GM23248 (cell line): ENCODE measurements at regions not wholly inside any gene's neighbourhood (a gene's known extent, or its start where the extent isn't known, plus 50 kb on each side); places are given as distances from the start of the nearest gene placed in this dataset.

Experiments
- DNase-seq: peaks from one replicate; pipeline ENCODE4 v3.0.0-alpha.2; 2015
- H2AFZ ChIP-seq: fragments of 200-600 bp; sonication (generic); 2 replicates; pipeline ENCODE4 v1.6.1; 2016; ENCODE audit warnings: antibody characterized with exemption
- H3F3A ChIP-seq: fragments of 200-600 bp; sonication (generic); 2 replicates; pipeline ENCODE4 v1.6.1; 2016; ENCODE audit warnings: mild to moderate bottlenecking, antibody characterized with exemption, mixed run types; ENCODE audit not compliant: insufficient read depth
- H3K27ac ChIP-seq: fragments of 200-600 bp; sonication (generic); 2 replicates; pipeline ENCODE4 v1.5.1; 2016; ENCODE audit warnings: mild to moderate bottlenecking
- H3K27me3 ChIP-seq: fragments of 200-600 bp; sonication (generic); replicated peaks from 2 replicates; pipeline ENCODE4 v1.6.1; 2016; ENCODE audit warnings: mild to moderate bottlenecking; ENCODE audit not compliant: insufficient read depth
- H3K36me3 ChIP-seq: fragments of 200-600 bp; sonication (generic); 2 replicates; pipeline ENCODE4 v1.6.1; 2016; ENCODE audit warnings: low read depth, mild to moderate bottlenecking
- H3K4me1 ChIP-seq: fragments of 200-600 bp; sonication (generic); 2 replicates; pipeline ENCODE4 v1.6.1; 2016; ENCODE audit warnings: mild to moderate bottlenecking; ENCODE audit not compliant: insufficient read depth
- H3K4me2 ChIP-seq: fragments of 200-600 bp; sonication (generic); one replicate; pipeline ENCODE4 v1.6.1; 2016; ENCODE audit warnings: mild to moderate bottlenecking; ENCODE audit not compliant: unreplicated experiment
- H3K4me3 ChIP-seq: fragments of 200-600 bp; sonication (generic); 2 replicates; pipeline ENCODE4 v1.5.1; 2016; ENCODE audit warnings: mild to moderate bottlenecking
- H3K79me2 ChIP-seq: fragments of 200-600 bp; sonication (generic); 2 replicates; pipeline ENCODE4 v1.6.1; 2016; ENCODE audit warnings: mild to moderate bottlenecking; ENCODE audit not compliant: insufficient read depth
- H3K9ac ChIP-seq: fragments of 200-600 bp; sonication (generic); 2 replicates; pipeline ENCODE4 v1.6.1; 2016; ENCODE audit warnings: mild to moderate bottlenecking
- H3K9me2 ChIP-seq: fragments of 200-600 bp; sonication (generic); 2 replicates; pipeline ENCODE4 v1.6.1; 2016; ENCODE audit warnings: mixed run types, mild to moderate bottlenecking, moderate library complexity; ENCODE audit not compliant: insufficient read depth
- H3K9me3 ChIP-seq: fragments of 200-600 bp; sonication (generic); one replicate; pipeline ENCODE4 v1.6.1; 2017; ENCODE audit warnings: low read depth
- H4K20me1 ChIP-seq: fragments of 200-600 bp; sonication (generic); 2 replicates; pipeline ENCODE4 v1.6.0; 2016; ENCODE audit not compliant: insufficient read depth
- EZH2 ChIP-seq: fragments of 200-600 bp; sonication (generic); IDR thresholded peaks from 2 replicates; pipeline ENCODE4 v1.6.1; 2018; ENCODE audit warnings: antibody characterized with exemption, mild to moderate bottlenecking; ENCODE audit not compliant: insufficient read depth, poor library complexity, severe bottlenecking
- EZH2phosphoT487 ChIP-seq: fragments of 200-600 bp; sonication (generic); IDR thresholded peaks from 2 replicates; pipeline ENCODE4 v1.6.1; 2018; ENCODE audit warnings: antibody characterized with exemption, moderate library complexity, mild to moderate bottlenecking, low read depth; ENCODE audit not compliant: insufficient read depth
- WGBS, 2 experiments: methylation state at CpG; one replicate each; pipeline ENCODE4 v1.1.6; 2015 to 2017; ENCODE audit warnings: low lambda C conversion rate in 2 of 2, low coverage in 1 of 2; ENCODE audit errors: missing lambda C conversion rate in 2 of 2; 5-methylcytosine and 5-hydroxymethylcytosine counted together
- in situ Hi-C: fragments of 300-500 bp; cut with MboI; formaldehyde crosslinking; loops from 2 replicates; pipeline ENCODE4 v1.15.0; 2020

- no peak for DNase-seq
- 2 to 4% methylated on average over 3 of the region's 3 CpGs for WGBS, 2 experiments
- in situ Hi-C loops: no loop called here
Observed at GRCh38 chr6:115551527-115551926, 509.2 kb downstream of the FRK start.

GRCh38 chr6:115545672-115545986 lies 515.1 kb downstream of the FRK start:
- Histone ChIP-seq H3F3A (no peaks in the 10 kb centered on the region), H3K27me3 (no peaks in the 10 kb centered on the region), H3K79me2 (no peaks in the 10 kb centered on the region), H3K9ac (no peak overlapping the region), H2AFZ (no peak overlapping the region), H3K36me3 (no peaks in the 10 kb centered on the region), H3K4me1 (no peaks in the 10 kb centered on the region), H3K9me3 (no peaks in the 10 kb centered on the region), H3K4me3 (no peak overlapping the region), H3K4me2 (no peak overlapping the region), H3K9me2 (no peaks in the 10 kb centered on the region), H4K20me1 (no peaks in the 10 kb centered on the region), H3K27ac (no peak overlapping the region)
- no peak for DNase-seq
- in situ Hi-C loops: no loop called here
- TF ChIP-seq EZH2 (no peak), EZH2phosphoT487 (no peak)
- WGBS, 2 experiments: 52 to 61% methylated on average over 3 of the region's 3 CpGs

More at GRCh38 chr6:115551527-115551926, 509.2 kb downstream of the FRK start:
- Histone ChIP-seq H3K27me3 (no peaks in the 10 kb centered on the region), H3K4me1 (no peaks in the 10 kb centered on the region), H3K9me2 (no peaks in the 10 kb centered on the region), H3K79me2 (no peaks in the 10 kb centered on the region), H3K36me3 (no peaks in the 10 kb centered on the region), H3K4me3 (no peak overlapping the region), H3K9me3 (no peaks in the 10 kb centered on the region), H3K4me2 (no peak overlapping the region), H3K9ac (no peak overlapping the region), H3K27ac (no peak overlapping the region), H2AFZ (no peak overlapping the region), H3F3A (no peaks in the 10 kb centered on the region), H4K20me1 (no peaks in the 10 kb centered on the region)
- TF ChIP-seq EZH2 (no peak), EZH2phosphoT487 (no peak)

DNA sequence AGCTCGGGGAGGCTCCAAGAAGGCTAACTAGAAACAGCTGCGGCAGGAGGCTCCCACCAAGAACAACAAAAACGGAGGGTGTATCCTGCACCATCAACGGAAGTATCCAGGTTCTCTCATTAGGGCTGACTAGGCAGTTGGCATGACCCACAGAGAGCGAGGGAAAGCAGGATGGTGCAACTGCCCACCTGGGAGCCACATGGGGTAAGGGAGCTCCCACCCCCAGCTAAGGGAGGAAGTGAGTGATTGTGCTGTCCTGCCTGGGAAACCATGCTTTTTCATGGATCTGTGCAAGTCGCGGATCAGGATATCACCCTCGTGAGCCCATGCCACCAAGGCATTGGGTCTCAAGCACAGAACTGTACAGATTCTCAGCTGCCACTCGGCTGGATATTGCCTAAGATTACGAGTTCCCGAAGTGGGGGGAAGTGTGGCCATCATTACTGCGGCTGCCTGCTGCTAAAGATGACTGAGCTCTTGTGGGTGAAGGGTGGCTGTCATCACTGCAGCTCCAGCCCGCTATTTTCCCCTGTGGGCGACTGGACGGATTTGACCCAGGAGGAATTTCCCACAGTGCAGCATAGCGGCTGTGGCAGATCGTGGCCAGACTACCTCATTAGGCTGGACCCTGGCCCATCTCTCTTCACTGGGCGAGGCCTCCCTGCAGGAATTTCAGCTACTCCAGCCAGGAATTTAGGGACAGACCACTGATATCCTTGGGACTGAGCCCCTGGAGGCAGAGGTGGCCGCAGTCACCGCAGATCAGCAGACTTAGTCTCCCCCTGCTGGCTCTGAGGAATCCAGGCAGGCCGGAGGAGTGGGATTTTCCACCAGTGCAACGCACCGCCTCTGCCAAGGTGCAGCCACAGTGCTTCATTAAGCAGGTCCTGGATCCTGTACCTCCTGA lies 515.7 kb downstream of the FRK start:
- Histone ChIP-seq H3K27ac (no peak overlapping the region), H3F3A (no peaks in the 10 kb centered on the region), H3K79me2 (no peaks in the 10 kb centered on the region), H3K4me1 (no peaks in the 10 kb centered on the region), H3K9me3 (no peaks in the 10 kb centered on the region), H3K4me2 (no peak overlapping the region), H2AFZ (no peak overlapping the region), H3K4me3 (no peak overlapping the region), H3K36me3 (no peaks in the 10 kb centered on the region), H3K9me2 (no peaks in the 10 kb centered on the region), H3K27me3 (no peaks in the 10 kb centered on the region), H4K20me1 (no peaks in the 10 kb centered on the region), H3K9ac (no peak overlapping the region)
- in situ Hi-C loops: no loop called here
- no peak for TF ChIP-seq EZH2
- no peak for TF ChIP-seq EZH2phosphoT487
- WGBS, 2 experiments: 44 to 47% methylated on average over 23 of the region's 23 CpGs
- no peak for DNase-seq

DNA sequence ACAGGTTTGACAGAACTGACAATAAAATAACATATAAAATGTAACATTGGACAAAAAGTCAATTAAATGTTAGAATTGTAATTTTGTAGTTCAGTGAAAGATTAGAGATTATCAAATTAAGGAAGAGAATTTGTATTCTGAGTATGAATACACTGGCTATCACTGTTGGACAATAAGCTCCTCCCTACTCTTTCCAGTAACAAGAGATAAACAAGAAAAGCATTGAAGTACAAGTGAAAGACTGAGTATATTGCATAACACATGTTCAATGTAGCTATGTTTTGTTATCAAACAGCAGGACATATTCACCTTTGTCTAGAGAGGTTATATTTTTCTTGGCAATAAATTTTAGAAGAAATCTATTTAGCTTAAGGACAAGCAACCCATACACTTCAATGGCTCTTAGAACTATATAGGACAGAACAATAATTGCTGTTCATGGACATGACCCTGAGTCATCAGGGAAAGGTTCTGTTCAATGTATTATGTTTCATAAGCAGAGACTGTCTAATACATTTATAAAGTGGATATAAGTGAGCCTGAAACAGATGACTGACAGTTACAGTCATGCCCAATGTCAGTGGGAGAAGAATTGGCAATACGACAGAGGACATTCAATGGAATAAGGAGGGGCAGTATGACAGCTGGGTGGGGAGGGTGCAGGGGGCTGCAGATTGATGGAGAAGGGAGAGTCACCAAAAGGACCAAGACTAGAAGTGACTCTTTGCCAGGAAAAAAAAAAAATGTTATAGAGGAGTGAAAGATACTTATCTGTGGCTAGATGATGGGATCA lies 520.4 kb downstream of the FRK start:
- no peaks in the 10 kb centered on the region for H3F3A ChIP-seq
- no peak for TF ChIP-seq EZH2phosphoT487
- no peak for TF ChIP-seq EZH2
- no peaks in the 10 kb centered on the region for H3K4me1 ChIP-seq
- no peaks in the 10 kb centered on the region for H3K9me2 ChIP-seq
- 11 to 15% methylated on average over 1 of the region's 1 CpG for WGBS, 2 experiments
- H3K4me2 ChIP-seq: no peak overlapping the region
- H3K27me3 ChIP-seq: no peaks in the 10 kb centered on the region
- no peaks in the 10 kb centered on the region for H4K20me1 ChIP-seq
- no peaks in the 10 kb centered on the region for H3K79me2 ChIP-seq
- no peak for DNase-seq
- no peak overlapping the region for H3K27ac ChIP-seq
- H3K4me3 ChIP-seq: no peak overlapping the region
- no peak overlapping the region for H3K9ac ChIP-seq
- no peaks in the 10 kb centered on the region for H3K9me3 ChIP-seq
- in situ Hi-C loops: no loop called here
- H3K36me3 ChIP-seq: no peaks in the 10 kb centered on the region
- no peak overlapping the region for H2AFZ ChIP-seq
